H1 (cell line): ENCODE measurements at regions not wholly inside any gene's neighbourhood (a gene's known extent, or its start where the extent isn't known, plus 50 kb on each side); places are given as distances from the start of the nearest gene placed in this dataset.

Experiments used
- CHD1 ChIP-seq: IDR thresholded peaks from 2 replicates; pipeline ENCODE4 v1.6.1; 2012; ENCODE audit warnings: low read depth, low read length, improper control_type of control experiment
- CHD7 ChIP-seq: fragments of 300-600 bp; sonication (generic); IDR thresholded peaks from 2 replicates; pipeline ENCODE4 v1.7.1; 2012; ENCODE audit warnings: low read length, moderate library complexity, mild to moderate bottlenecking, inconsistent platforms; ENCODE audit not compliant: insufficient replicate concordance
- CREB1 ChIP-seq: IDR thresholded peaks from 2 replicates; pipeline ENCODE4 v1.6.1; 2012; ENCODE audit warnings: inconsistent platforms
- FOSL1 ChIP-seq: IDR thresholded peaks from 2 replicates; pipeline ENCODE4 v1.6.1; 2011; ENCODE audit warnings: mild to moderate bottlenecking, low read depth, low read length, moderate library complexity; ENCODE audit not compliant: insufficient read depth
- GTF2F1 ChIP-seq: IDR thresholded peaks from 2 replicates; pipeline ENCODE4 v1.6.1; 2012; ENCODE audit warnings: low read depth, low read length, improper control_type of control experiment, borderline replicate concordance
- JUN ChIP-seq: IDR thresholded peaks from 2 replicates; pipeline ENCODE4 v1.6.1; 2011; ENCODE audit warnings: low read depth, mild to moderate bottlenecking, improper control_type of control experiment, low read length
- KDM1A ChIP-seq: fragments of 200-600, 300-600 bp; sonication (generic); IDR thresholded peaks from 2 replicates; pipeline ENCODE4 v1.7.1; 2016; ENCODE audit warnings: mild to moderate bottlenecking, low read length, borderline replicate concordance
- NRF1 ChIP-seq: IDR thresholded peaks from 2 replicates; pipeline ENCODE4 v1.6.1; 2011; ENCODE audit warnings: mild to moderate bottlenecking, low read depth, low read length, improper control_type of control experiment
- PHF8 ChIP-seq: fragments of 200-600 bp; sonication (generic); conservative IDR thresholded peaks from 2 replicates; pipeline ENCODE4 v1.7.1; 2012; ENCODE audit warnings: low read depth, mild to moderate bottlenecking, inconsistent platforms, low read length, moderate library complexity
- POU5F1 ChIP-seq: IDR thresholded peaks from 2 replicates; pipeline ENCODE4 v1.6.1; 2011; ENCODE audit warnings: low read depth, mild to moderate bottlenecking, low read length, moderate library complexity
- RXRA ChIP-seq: IDR thresholded peaks from 2 replicates; pipeline ENCODE4 v1.6.1; 2011; ENCODE audit warnings: low read depth, mild to moderate bottlenecking, low read length, moderate library complexity; ENCODE audit not compliant: insufficient read depth
- SIN3A ChIP-seq, 2 experiments: IDR thresholded peaks in 1 of 2; conservative IDR thresholded peaks in 1 of 2; 2 replicates each; pipeline ENCODE4 v1.6.1; 2011 to 2012; ENCODE audit warnings: low read length in 2 of 2, improper control_type of control experiment in 1 of 2, low read depth in 1 of 2, mild to moderate bottlenecking in 1 of 2
- TEAD4 ChIP-seq: IDR thresholded peaks from 2 replicates; pipeline ENCODE4 v1.6.1; 2012; ENCODE audit warnings: low read depth, low read length, inconsistent platforms, mixed read lengths

- no peak for TF ChIP-seq CHD7
- TF ChIP-seq CREB1: no peak
- no peak for TF ChIP-seq KDM1A
- no peak for TF ChIP-seq POU5F1
- no peak for TF ChIP-seq CHD1
- TF ChIP-seq PHF8: no peak
- TF ChIP-seq RXRA: no peak
- TF ChIP-seq TEAD4: no peak
- no peak for TF ChIP-seq NRF1
- no peak for TF ChIP-seq FOSL1
- TF ChIP-seq SIN3A (conservative IDR thresholded peaks at IDR 0.05 in 1 of 2, IDR thresholded peaks at IDR 0.05 in 1 of 2; ENCODE audit: low read depth in 1 of 2, low read length in 2 of 2): no peak
- TF ChIP-seq GTF2F1: no peak
- no peak for TF ChIP-seq JUN
These were observed 255.2 kb upstream of the ROBO1 start (continued) for GRCh38 chr3:80023010-80023409.
